Testis (tissue), 2 donors: ENCODE measurements at regions not wholly inside any gene's neighbourhood (a gene's known extent, or its start where the extent isn't known, plus 50 kb on each side); places are given as distances from the start of the nearest gene placed in this dataset.

Source experiments
- POLR2A ChIP-seq: fragments of 450-650 bp; IDR thresholded peaks from one replicate; pipeline ENCODE4 v1.6.1; 2017; ENCODE audit warnings: antibody characterized with exemption, mild to moderate bottlenecking, moderate library complexity
- TF ChIP-seq, protein P1 (sequence below), 3 experiments: fragments of 450-650 bp in 2 of 3; fragments of 200-600 bp in 1 of 3; sonication (generic) in 1 of 3; IDR thresholded peaks; one replicate each; pipeline ENCODE4 v1.5.1; 2016 to 2019; ENCODE audit warnings: antibody characterized with exemption in 3 of 3, mild to moderate bottlenecking in 2 of 3, moderate library complexity in 1 of 3

DNA sequence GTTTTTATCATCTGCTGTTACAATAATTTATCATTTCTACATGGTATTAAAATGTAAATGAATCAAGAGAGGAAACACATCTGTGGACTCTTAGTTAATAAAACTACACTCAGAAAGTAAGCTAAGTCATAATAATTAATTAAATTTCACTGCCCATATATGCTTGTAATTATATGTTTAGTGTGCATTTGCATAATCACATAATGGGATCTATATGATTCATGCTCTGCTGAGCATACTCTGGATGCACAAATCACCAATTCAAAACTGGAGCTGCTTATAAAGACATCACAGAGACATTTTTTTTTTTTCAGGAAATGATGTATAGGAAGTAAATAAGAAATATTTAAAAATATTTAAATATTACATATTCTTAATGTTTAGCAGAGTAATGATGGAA, 151.6 kb upstream of the STEAP4 start:
- TF ChIP-seq, protein P1, sequence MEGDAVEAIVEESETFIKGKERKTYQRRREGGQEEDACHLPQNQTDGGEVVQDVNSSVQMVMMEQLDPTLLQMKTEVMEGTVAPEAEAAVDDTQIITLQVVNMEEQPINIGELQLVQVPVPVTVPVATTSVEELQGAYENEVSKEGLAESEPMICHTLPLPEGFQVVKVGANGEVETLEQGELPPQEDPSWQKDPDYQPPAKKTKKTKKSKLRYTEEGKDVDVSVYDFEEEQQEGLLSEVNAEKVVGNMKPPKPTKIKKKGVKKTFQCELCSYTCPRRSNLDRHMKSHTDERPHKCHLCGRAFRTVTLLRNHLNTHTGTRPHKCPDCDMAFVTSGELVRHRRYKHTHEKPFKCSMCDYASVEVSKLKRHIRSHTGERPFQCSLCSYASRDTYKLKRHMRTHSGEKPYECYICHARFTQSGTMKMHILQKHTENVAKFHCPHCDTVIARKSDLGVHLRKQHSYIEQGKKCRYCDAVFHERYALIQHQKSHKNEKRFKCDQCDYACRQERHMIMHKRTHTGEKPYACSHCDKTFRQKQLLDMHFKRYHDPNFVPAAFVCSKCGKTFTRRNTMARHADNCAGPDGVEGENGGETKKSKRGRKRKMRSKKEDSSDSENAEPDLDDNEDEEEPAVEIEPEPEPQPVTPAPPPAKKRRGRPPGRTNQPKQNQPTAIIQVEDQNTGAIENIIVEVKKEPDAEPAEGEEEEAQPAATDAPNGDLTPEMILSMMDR (IDR thresholded peaks at IDR 0.05): no peak
- no peak for TF ChIP-seq POLR2A
